HepG2 (cell line): ENCODE measurements at regions not wholly inside any gene's neighbourhood (a gene's known extent, or its start where the extent isn't known, plus 50 kb on each side); places are given as distances from the start of the nearest gene placed in this dataset.

Experiments
- KMT2A ChIP-seq: sonication (generic); formaldehyde crosslinking; IDR thresholded peaks from 2 replicates; pipeline ENCODE4 v1.4.0; 2020; ENCODE audit warnings: missing genetic modification reagents
- MXD4 ChIP-seq: IDR thresholded peaks from 2 replicates; pipeline ENCODE4 v1.6.1; 2016; ENCODE audit warnings: mild to moderate bottlenecking, missing biosample characterization, missing genetic modification reagents
- ZNF207 ChIP-seq: fragments of 450-650 bp; IDR thresholded peaks from 2 replicates; pipeline ENCODE4 v1.6.1; 2016; ENCODE audit warnings: antibody characterized with exemption, borderline replicate concordance
- ZNF674 ChIP-seq: sonication (generic); formaldehyde crosslinking; IDR thresholded peaks from 2 replicates; pipeline ENCODE4 v1.5.0; 2020; ENCODE audit warnings: low read depth, mild to moderate bottlenecking, missing genetic modification reagents
- ZNF782 ChIP-seq: sonication (generic); formaldehyde crosslinking; IDR thresholded peaks from 2 replicates; pipeline ENCODE4 v1.4.0; 2020; ENCODE audit warnings: missing genetic modification reagents, mild to moderate bottlenecking, borderline replicate concordance
- ZNF816 ChIP-seq: sonication (generic); formaldehyde crosslinking; IDR thresholded peaks from 2 replicates; pipeline ENCODE4 v1.8.0; 2022; ENCODE audit warnings: missing genetic modification reagents, mild to moderate bottlenecking, borderline replicate concordance
- TF ChIP-seq, protein P1 (sequence below): fragments of 450-650 bp; IDR thresholded peaks from 2 replicates; pipeline ENCODE4 v1.6.1; 2017; ENCODE audit warnings: mild to moderate bottlenecking
- TF ChIP-seq, protein P2 (sequence below): sonication (generic); formaldehyde crosslinking; IDR thresholded peaks from 2 replicates; pipeline ENCODE4 v1.5.1; 2020; ENCODE audit warnings: mild to moderate bottlenecking, moderate library complexity, missing genetic modification reagents
- TF ChIP-seq, protein P3 (sequence below): sonication (generic); formaldehyde crosslinking; IDR thresholded peaks from 2 replicates; pipeline ENCODE4 v1.4.0; 2020; ENCODE audit warnings: missing genetic modification reagents, borderline replicate concordance

DNA sequence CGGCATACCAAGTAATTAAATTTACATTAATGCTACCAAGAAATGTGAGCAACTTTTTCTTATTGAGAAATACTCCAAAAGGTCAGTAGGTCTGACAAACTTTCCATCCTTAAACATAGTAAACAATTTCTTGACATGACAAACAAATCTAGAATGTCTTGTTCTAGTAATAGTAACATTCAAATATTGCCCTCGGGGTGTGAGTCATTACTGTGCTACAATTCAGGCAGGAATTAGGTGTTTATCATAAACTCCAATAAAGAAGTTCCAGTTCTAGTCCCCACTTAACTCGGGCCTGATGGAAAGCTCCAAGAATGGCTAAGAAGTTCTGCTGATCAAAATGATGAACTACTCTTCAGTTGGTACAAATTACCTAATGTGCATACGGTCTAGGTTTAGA lies 235.6 kb upstream of the TUSC1 start (continued):
- TF ChIP-seq, protein P1, sequence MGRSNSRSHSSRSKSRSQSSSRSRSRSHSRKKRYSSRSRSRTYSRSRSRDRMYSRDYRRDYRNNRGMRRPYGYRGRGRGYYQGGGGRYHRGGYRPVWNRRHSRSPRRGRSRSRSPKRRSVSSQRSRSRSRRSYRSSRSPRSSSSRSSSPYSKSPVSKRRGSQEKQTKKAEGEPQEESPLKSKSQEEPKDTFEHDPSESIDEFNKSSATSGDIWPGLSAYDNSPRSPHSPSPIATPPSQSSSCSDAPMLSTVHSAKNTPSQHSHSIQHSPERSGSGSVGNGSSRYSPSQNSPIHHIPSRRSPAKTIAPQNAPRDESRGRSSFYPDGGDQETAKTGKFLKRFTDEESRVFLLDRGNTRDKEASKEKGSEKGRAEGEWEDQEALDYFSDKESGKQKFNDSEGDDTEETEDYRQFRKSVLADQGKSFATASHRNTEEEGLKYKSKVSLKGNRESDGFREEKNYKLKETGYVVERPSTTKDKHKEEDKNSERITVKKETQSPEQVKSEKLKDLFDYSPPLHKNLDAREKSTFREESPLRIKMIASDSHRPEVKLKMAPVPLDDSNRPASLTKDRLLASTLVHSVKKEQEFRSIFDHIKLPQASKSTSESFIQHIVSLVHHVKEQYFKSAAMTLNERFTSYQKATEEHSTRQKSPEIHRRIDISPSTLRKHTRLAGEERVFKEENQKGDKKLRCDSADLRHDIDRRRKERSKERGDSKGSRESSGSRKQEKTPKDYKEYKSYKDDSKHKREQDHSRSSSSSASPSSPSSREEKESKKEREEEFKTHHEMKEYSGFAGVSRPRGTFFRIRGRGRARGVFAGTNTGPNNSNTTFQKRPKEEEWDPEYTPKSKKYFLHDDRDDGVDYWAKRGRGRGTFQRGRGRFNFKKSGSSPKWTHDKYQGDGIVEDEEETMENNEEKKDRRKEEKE = no peak
- TF ChIP-seq KMT2A (CRISPR knock-in tag) (no peak), MXD4 (no peak), ZNF816 (CRISPR knock-in tag) (no peak), ZNF207 (no peak), ZNF782 (CRISPR knock-in tag) (no peak), ZNF674 (CRISPR knock-in tag) (no peak)
- TF ChIP-seq, protein P2, sequence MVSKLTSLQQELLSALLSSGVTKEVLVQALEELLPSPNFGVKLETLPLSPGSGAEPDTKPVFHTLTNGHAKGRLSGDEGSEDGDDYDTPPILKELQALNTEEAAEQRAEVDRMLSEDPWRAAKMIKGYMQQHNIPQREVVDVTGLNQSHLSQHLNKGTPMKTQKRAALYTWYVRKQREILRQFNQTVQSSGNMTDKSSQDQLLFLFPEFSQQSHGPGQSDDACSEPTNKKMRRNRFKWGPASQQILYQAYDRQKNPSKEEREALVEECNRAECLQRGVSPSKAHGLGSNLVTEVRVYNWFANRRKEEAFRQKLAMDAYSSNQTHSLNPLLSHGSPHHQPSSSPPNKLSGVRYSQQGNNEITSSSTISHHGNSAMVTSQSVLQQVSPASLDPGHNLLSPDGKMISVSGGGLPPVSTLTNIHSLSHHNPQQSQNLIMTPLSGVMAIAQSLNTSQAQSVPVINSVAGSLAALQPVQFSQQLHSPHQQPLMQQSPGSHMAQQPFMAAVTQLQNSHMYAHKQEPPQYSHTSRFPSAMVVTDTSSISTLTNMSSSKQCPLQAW (CRISPR knock-in tag) = no peak
- TF ChIP-seq, protein P3, sequence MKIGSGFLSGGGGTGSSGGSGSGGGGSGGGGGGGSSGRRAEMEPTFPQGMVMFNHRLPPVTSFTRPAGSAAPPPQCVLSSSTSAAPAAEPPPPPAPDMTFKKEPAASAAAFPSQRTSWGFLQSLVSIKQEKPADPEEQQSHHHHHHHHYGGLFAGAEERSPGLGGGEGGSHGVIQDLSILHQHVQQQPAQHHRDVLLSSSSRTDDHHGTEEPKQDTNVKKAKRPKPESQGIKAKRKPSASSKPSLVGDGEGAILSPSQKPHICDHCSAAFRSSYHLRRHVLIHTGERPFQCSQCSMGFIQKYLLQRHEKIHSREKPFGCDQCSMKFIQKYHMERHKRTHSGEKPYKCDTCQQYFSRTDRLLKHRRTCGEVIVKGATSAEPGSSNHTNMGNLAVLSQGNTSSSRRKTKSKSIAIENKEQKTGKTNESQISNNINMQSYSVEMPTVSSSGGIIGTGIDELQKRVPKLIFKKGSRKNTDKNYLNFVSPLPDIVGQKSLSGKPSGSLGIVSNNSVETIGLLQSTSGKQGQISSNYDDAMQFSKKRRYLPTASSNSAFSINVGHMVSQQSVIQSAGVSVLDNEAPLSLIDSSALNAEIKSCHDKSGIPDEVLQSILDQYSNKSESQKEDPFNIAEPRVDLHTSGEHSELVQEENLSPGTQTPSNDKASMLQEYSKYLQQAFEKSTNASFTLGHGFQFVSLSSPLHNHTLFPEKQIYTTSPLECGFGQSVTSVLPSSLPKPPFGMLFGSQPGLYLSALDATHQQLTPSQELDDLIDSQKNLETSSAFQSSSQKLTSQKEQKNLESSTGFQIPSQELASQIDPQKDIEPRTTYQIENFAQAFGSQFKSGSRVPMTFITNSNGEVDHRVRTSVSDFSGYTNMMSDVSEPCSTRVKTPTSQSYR (CRISPR knock-in tag) = no peak
